Fibroblast of lung (primary cell): ENCODE measurements at regions not wholly inside any gene's neighbourhood (a gene's known extent, or its start where the extent isn't known, plus 50 kb on each side); places are given as distances from the start of the nearest gene placed in this dataset.

ENCODE experiments used
- DNase-seq, 2 donors: peaks; one replicate each; pipeline versions ENCODE4 v3.0.0 to v3.0.0-alpha.2; 2010; ENCODE audit warnings: low read depth in 2 of 2
- H2AFZ ChIP-seq: 2 replicates; pipeline ENCODE4 v1.5.1; 2012; ENCODE audit warnings: low read length, control low read depth, inconsistent platforms
- H3K27ac ChIP-seq: 2 replicates; pipeline ENCODE4 v1.5.1; 2011; ENCODE audit warnings: low read length, control low read depth; ENCODE audit not compliant: insufficient read depth
- H3K27me3 ChIP-seq: 2 replicates; pipeline ENCODE4 v1.5.1; 2011; ENCODE audit warnings: mild to moderate bottlenecking, low read length; ENCODE audit not compliant: control insufficient read depth, insufficient read depth
- H3K36me3 ChIP-seq: 2 replicates; pipeline ENCODE4 v1.5.1; 2011; ENCODE audit warnings: low read length; ENCODE audit not compliant: control insufficient read depth, insufficient read depth
- H3K4me1 ChIP-seq: 2 replicates; pipeline ENCODE4 v1.5.1; 2011; ENCODE audit warnings: low read length; ENCODE audit not compliant: control insufficient read depth, insufficient read depth; ENCODE audit errors: extremely low read depth
- H3K4me2 ChIP-seq: 2 replicates; pipeline ENCODE4 v1.5.1; 2011; ENCODE audit warnings: low read length, control low read depth; ENCODE audit not compliant: insufficient read depth; ENCODE audit errors: extremely low read depth
- H3K4me3 ChIP-seq, 4 experiments: fragments of 200-600 bp in 1 of 4; sonication (generic) in 1 of 4; replicated peaks in 1 of 4; 2 replicates each; pipeline ENCODE4 v1.5.1; 2011 to 2016; ENCODE audit warnings: low read length in 4 of 4, low read depth in 3 of 4, mild to moderate bottlenecking in 3 of 4, control low read depth in 2 of 4, inconsistent platforms in 1 of 4, mixed read lengths in 1 of 4; ENCODE audit not compliant: insufficient read depth in 1 of 4; ENCODE audit errors: control extremely low read depth in 1 of 4
- H3K79me2 ChIP-seq: 2 replicates; pipeline ENCODE4 v1.5.1; 2012; ENCODE audit warnings: mild to moderate bottlenecking, low read length, inconsistent platforms; ENCODE audit not compliant: control insufficient read depth, insufficient read depth
- H3K9ac ChIP-seq: 2 replicates; pipeline ENCODE4 v1.5.1; 2011; ENCODE audit warnings: mild to moderate bottlenecking, low read length, control low read depth; ENCODE audit not compliant: insufficient read depth
- H3K9me3 ChIP-seq: 2 replicates; pipeline ENCODE4 v1.5.1; 2012; ENCODE audit warnings: low read depth, low read length; ENCODE audit not compliant: control insufficient read depth, insufficient read depth
- H4K20me1 ChIP-seq: 2 replicates; pipeline ENCODE4 v1.5.1; 2011; ENCODE audit warnings: low read length; ENCODE audit not compliant: control insufficient read depth, insufficient read depth; ENCODE audit errors: extremely low read depth
- EZH2 ChIP-seq: IDR thresholded peaks from 2 replicates; pipeline ENCODE4 v1.5.1; 2012; ENCODE audit warnings: low read length, control low read depth, mild to moderate bottlenecking; ENCODE audit errors: missing control alignments
- TF ChIP-seq, protein P1 (sequence below), 2 donors: IDR thresholded peaks in 1 of 2; conservative IDR thresholded peaks in 1 of 2; 1 replicate in 1 of 2; 2 replicates in 1 of 2; pipeline ENCODE4 v1.5.1; 2011 to 2012; ENCODE audit warnings: low read length in 2 of 2, control low read depth in 1 of 2, inconsistent platforms in 1 of 2, low read depth in 1 of 2, mild to moderate bottlenecking in 1 of 2

DNA sequence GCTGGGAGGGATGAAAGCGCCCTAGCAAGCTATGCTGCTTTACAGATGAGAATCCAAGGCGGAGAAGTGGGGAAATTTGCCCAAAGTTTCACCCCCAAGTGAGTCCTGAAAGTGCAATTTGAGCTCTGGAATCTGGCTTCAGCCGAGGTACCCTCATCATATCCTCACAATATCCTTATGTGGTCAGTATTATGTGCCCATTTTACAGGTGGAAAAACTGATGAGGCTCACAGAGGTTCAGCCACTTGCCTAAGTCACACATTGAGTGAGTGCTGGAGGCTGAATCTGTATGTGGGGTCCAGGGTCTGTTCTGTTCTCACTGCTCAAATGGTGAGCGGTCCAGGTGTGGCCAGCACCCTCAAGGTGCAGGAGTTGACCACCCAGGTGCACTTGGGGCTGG, 85.3 kb downstream of the MATN1 start:
- Histone ChIP-seq H4K20me1 (no peaks in the 10 kb centered on the region), H3K27ac (no peak overlapping the region), H3K27me3 (no peaks in the 10 kb centered on the region), H3K4me3 (no peak overlapping the region), H3K9me3 (no peaks in the 10 kb centered on the region), H2AFZ (no peak overlapping the region), H3K4me2 (no peak overlapping the region), H3K36me3 (no peaks in the 10 kb centered on the region), H3K9ac (no peak overlapping the region), H3K4me1 (no peaks in the 10 kb centered on the region), H3K79me2 (no peaks in the 10 kb centered on the region)
- TF ChIP-seq, protein P1, sequence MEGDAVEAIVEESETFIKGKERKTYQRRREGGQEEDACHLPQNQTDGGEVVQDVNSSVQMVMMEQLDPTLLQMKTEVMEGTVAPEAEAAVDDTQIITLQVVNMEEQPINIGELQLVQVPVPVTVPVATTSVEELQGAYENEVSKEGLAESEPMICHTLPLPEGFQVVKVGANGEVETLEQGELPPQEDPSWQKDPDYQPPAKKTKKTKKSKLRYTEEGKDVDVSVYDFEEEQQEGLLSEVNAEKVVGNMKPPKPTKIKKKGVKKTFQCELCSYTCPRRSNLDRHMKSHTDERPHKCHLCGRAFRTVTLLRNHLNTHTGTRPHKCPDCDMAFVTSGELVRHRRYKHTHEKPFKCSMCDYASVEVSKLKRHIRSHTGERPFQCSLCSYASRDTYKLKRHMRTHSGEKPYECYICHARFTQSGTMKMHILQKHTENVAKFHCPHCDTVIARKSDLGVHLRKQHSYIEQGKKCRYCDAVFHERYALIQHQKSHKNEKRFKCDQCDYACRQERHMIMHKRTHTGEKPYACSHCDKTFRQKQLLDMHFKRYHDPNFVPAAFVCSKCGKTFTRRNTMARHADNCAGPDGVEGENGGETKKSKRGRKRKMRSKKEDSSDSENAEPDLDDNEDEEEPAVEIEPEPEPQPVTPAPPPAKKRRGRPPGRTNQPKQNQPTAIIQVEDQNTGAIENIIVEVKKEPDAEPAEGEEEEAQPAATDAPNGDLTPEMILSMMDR (conservative IDR thresholded peaks at IDR 0.05 in 1 of 2, IDR thresholded peaks at IDR 0.05 in 1 of 2; ENCODE audit: low read depth in 1 of 2, low read length in 2 of 2): no peak
- TF ChIP-seq EZH2: no peak
- no peak for DNase-seq

DNA sequence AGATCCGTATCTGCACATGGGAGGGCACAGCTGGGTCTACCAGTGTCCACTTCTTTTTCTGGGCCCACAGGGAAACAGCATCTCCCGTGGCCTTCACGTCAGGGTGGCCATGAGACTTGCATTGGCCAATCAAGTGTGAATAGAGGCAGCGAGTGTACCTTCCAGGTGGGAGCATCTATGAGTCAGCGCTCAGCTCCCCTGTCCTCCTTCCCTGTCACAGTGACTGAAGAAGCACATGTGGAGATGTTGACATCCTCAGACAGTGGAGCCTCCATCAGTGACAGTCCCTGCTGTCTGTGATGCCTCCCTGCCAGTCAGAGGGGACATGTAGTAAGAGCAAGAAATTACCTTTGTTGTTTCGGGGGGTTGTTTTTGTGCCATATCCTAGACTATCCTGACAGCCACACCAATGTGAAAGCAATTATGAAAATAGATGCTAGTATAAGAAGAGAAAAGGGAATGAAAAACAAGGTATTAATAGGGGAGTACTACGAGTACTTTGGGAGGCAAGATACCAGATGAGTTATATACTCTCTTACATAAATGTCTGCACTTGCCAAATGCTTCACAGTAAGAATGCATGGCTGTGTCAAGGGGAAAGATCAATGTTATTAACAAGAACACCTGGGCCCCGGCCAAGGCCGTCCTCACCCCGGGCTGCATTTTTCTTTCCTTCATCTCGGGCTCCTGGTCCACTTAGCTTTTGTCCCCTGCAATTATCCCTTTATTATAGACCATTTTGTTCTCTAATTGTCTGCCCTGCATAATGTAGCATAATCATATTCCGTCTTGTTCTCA, 86.0 kb downstream of the MATN1 start:
- Histone ChIP-seq H2AFZ (no peak overlapping the region), H3K9me3 (no peaks in the 10 kb centered on the region), H3K4me3 (no peak overlapping the region), H4K20me1 (no peaks in the 10 kb centered on the region), H3K27me3 (no peaks in the 10 kb centered on the region), H3K9ac (no peak overlapping the region), H3K27ac (no peak overlapping the region), H3K4me1 (no peaks in the 10 kb centered on the region), H3K36me3 (no peaks in the 10 kb centered on the region), H3K79me2 (no peaks in the 10 kb centered on the region), H3K4me2 (no peak overlapping the region)
- TF ChIP-seq EZH2: no peak
- TF ChIP-seq, protein P1 (conservative IDR thresholded peaks at IDR 0.05 in 1 of 2, IDR thresholded peaks at IDR 0.05 in 1 of 2; ENCODE audit: low read depth in 1 of 2, low read length in 2 of 2): no peak
- no peak for DNase-seq

- Histone ChIP-seq H2AFZ (no peak overlapping the region), H3K27ac (no peak overlapping the region), H3K4me3 (no peak overlapping the region), H3K4me1 (no peaks in the 10 kb centered on the region), H4K20me1 (no peaks in the 10 kb centered on the region), H3K79me2 (no peaks in the 10 kb centered on the region), H3K4me2 (no peak overlapping the region), H3K27me3 (no peaks in the 10 kb centered on the region), H3K9ac (no peak overlapping the region), H3K36me3 (no peaks in the 10 kb centered on the region), H3K9me3 (no peaks in the 10 kb centered on the region)
- DNase-seq: no peak
- TF ChIP-seq, protein P1 (conservative IDR thresholded peaks at IDR 0.05 in 1 of 2, IDR thresholded peaks at IDR 0.05 in 1 of 2; ENCODE audit: low read depth in 1 of 2, low read length in 2 of 2): no peak
- no peak for TF ChIP-seq EZH2
Observed at GRCh38 chr1:30636621-30637020, 86.8 kb downstream of the MATN1 start.
